ENCODE measurements at regions not wholly inside any gene's neighbourhood (a gene's known extent, or its start where the extent isn't known, plus 50 kb on each side); places are given as distances from the start of the nearest gene placed in this dataset.

- no peak for TF ChIP-seq ZSCAN5A (CRISPR knock-in tag; IDR thresholded peaks at IDR 0.05; ENCODE audit: borderline replicate concordance)
- no peak for TF ChIP-seq POLR2AphosphoS5 (IDR thresholded peaks at IDR 0.05; ENCODE audit: low read depth, low read length)
- no peak for TF ChIP-seq ZNF3 (CRISPR knock-in tag; IDR thresholded peaks at IDR 0.05)
- no peak for TF ChIP-seq ZFP36L2 (CRISPR knock-in tag; IDR thresholded peaks at IDR 0.05)
- no peak for TF ChIP-seq ZNF772 (CRISPR knock-in tag; IDR thresholded peaks at IDR 0.05)
- TF ChIP-seq TARDBP (CRISPR knock-in tag; IDR thresholded peaks at IDR 0.05), result 0 out of 2 replicates have a peak, but pooled peaks have one; percentile 43
Measured at GRCh38 chr1:182113879-182114626, 52.5 kb upstream of the ZNF648 start (continued).

GRCh38 chr1:182111496-182111895 is 50.0 kb upstream of the ZNF648 start:
- H3K4me3 ChIP-seq (replicated peaks in 1 of 3; ENCODE audit: insufficient read depth in 1 of 3, low read depth in 2 of 3, low read length in 3 of 3), result no peak overlapping the region
- H3K9ac ChIP-seq (ENCODE audit: insufficient read depth, low read depth, low read length), result no peak overlapping the region
- DNase-seq (ENCODE audit: low spot score) (no peak), FAIRE-seq (no peak), ATAC-seq (no peak)
- no peak overlapping the region for H3K27ac ChIP-seq (ENCODE audit: extremely low read length, insufficient read depth, low read length)
- ChIA-PET CTCF (ENCODE audit: low intra/inter-chr PET ratio, low total read pairs) (no interaction called here), POLR2A (no interaction called here)
- no TSS peak for BruUV-seq (replicated peaks)
- no peak overlapping the region for H3K4me2 ChIP-seq (ENCODE audit: low read depth, low read length)
- H3K9me3 ChIP-seq (ENCODE audit: low read length), result peaks cover 8% of the 10 kb centered on the region; the same call in 1 of the 2 replicates
- H3K27me3 ChIP-seq (ENCODE audit: control insufficient read depth in 1 of 2, insufficient read depth in 2 of 2, low read length in 2 of 2), result no peaks in the 10 kb centered on the region
- intact Hi-C loops (cut with micrococcal nuclease; ENCODE audit: unreplicated experiment), result no loop called here
- peaks cover 23% of the 10 kb centered on the region for H3K4me1 ChIP-seq (ENCODE audit: insufficient read depth, low read length)
- in situ Hi-C loops (cut with HindIII; ENCODE audit: extremely low pct_ligation_motif_present, low pct_unique_long_range_greater_than_20kb), result no loop called here
- TF ChIP-seq NRL (CRISPR knock-in tag; IDR thresholded peaks at IDR 0.05; ENCODE audit: borderline replicate concordance) (no peak), CBX1 (IDR thresholded peaks at IDR 0.05; ENCODE audit: low read depth) (no peak), ZNF34 (CRISPR knock-in tag; IDR thresholded peaks at IDR 0.05; ENCODE audit: borderline replicate concordance) (no peak), CC2D1A (CRISPR knock-in tag; IDR thresholded peaks at IDR 0.05) (no peak), ZNF232 (CRISPR knock-in tag; IDR thresholded peaks at IDR 0.05; ENCODE audit: borderline replicate concordance) (no peak), ZNF225 (CRISPR knock-in tag; IDR thresholded peaks at IDR 0.05) (no peak), REPIN1 (CRISPR knock-in tag; IDR thresholded peaks at IDR 0.05; ENCODE audit: borderline replicate concordance, low read depth) (no peak), IRX3 (CRISPR knock-in tag; IDR thresholded peaks at IDR 0.05; ENCODE audit: borderline replicate concordance, low read depth) (no peak), NFYB (CRISPR knock-in tag; IDR thresholded peaks at IDR 0.05) (no peak), SIN3B (IDR thresholded peaks at IDR 0.05; ENCODE audit: low read length) (no peak), ZNF737 (CRISPR knock-in tag; IDR thresholded peaks at IDR 0.05; ENCODE audit: borderline replicate concordance) (no peak), HCFC1 (IDR thresholded peaks at IDR 0.05; ENCODE audit: low read depth, low read length) (no peak), RERE (CRISPR knock-in tag; IDR thresholded peaks at IDR 0.05; ENCODE audit: low read depth) (no peak)
- no peaks in the 10 kb centered on the region for H4K20me1 ChIP-seq (ENCODE audit: insufficient read depth, low read length)
- WGBS (ENCODE audit: low lambda C conversion rate), result 42% methylated on average over 5 of the region's 5 CpGs
- H2AFZ ChIP-seq (ENCODE audit: low read length), result no peak overlapping the region
- H3K36me3 ChIP-seq (replicated peaks in 1 of 2; ENCODE audit: control insufficient read depth in 1 of 2, insufficient read depth in 2 of 2, low read length in 2 of 2), result no peaks in the 10 kb centered on the region
- no peaks in the 10 kb centered on the region for H3K79me2 ChIP-seq (ENCODE audit: insufficient read depth, low read length)
